Neural cell (in vitro differentiated cells): ENCODE measurements at regions not wholly inside any gene's neighbourhood (a gene's known extent, or its start where the extent isn't known, plus 50 kb on each side); places are given as distances from the start of the nearest gene placed in this dataset.

Experiments used
- H2AFZ ChIP-seq: fragments of 200-600, 300-800 bp; sonication (generic), shearing (Covaris generic); 2 replicates; pipeline ENCODE4 v1.6.0; 2014; ENCODE audit warnings: low read depth, mild to moderate bottlenecking, antibody characterized with exemption, low read length, moderate library complexity
- H3F3A ChIP-seq: fragments of 200-600 bp; shearing (Covaris generic); 2 replicates; pipeline ENCODE4 v1.6.1; 2016; ENCODE audit warnings: mild to moderate bottlenecking, moderate library complexity, mixed read lengths, antibody characterized with exemption, low read length; ENCODE audit not compliant: insufficient read depth, poor library complexity, severe bottlenecking
- H3K27ac ChIP-seq: fragments of 200-600, 300-800 bp; sonication (generic), shearing (Covaris generic); 2 replicates; pipeline ENCODE4 v1.5.1; 2014; ENCODE audit warnings: mild to moderate bottlenecking, low read length, moderate library complexity
- H3K27me3 ChIP-seq: fragments of 300-800, 200-600 bp; sonication (generic), shearing (Covaris generic); 2 replicates; pipeline ENCODE4 v1.6.0; 2014; ENCODE audit warnings: mild to moderate bottlenecking, low read depth, low read length, moderate library complexity; ENCODE audit not compliant: insufficient read depth
- H3K36me3 ChIP-seq: fragments of 300-800, 200-600 bp; sonication (generic), shearing (Covaris generic); 2 replicates; pipeline ENCODE4 v1.5.1; 2014; ENCODE audit warnings: mild to moderate bottlenecking, antibody characterized with exemption, low read length, moderate library complexity; ENCODE audit not compliant: insufficient read depth
- H3K4me2 ChIP-seq: fragments of 300-800, 200-600 bp; sonication (generic), shearing (Covaris generic); 2 replicates; pipeline ENCODE4 v1.6.0; 2014; ENCODE audit warnings: mild to moderate bottlenecking, low read length
- H3K4me3 ChIP-seq: fragments of 300-800, 200-600 bp; sonication (generic), shearing (Covaris generic); 2 replicates; pipeline ENCODE4 v1.5.1; 2014; ENCODE audit warnings: mild to moderate bottlenecking, low read length, moderate library complexity
- H3K79me2 ChIP-seq: fragments of 200-600 bp; shearing (Covaris generic); replicated peaks from 2 replicates; pipeline ENCODE4 v1.6.0; 2014; ENCODE audit warnings: mild to moderate bottlenecking, low read length, moderate library complexity; ENCODE audit not compliant: insufficient read depth
- H3K9ac ChIP-seq: fragments of 300-800, 200-600 bp; sonication (generic), shearing (Covaris generic); 2 replicates; pipeline ENCODE4 v1.6.1; 2016; ENCODE audit warnings: mild to moderate bottlenecking, low read length, mixed read lengths
- H3K9me2 ChIP-seq: fragments of 200-600 bp; shearing (Covaris generic); 2 replicates; pipeline ENCODE4 v1.6.1; 2016; ENCODE audit warnings: mild to moderate bottlenecking, low read length, mixed read lengths; ENCODE audit not compliant: insufficient read depth
- H3K9me3 ChIP-seq: fragments of 200-600, 300-800 bp; sonication (generic), shearing (Covaris generic); 2 replicates; pipeline ENCODE4 v1.6.1; 2016; ENCODE audit warnings: mild to moderate bottlenecking, mixed run types, low read length, moderate library complexity, mixed read lengths
- H4K20me1 ChIP-seq: fragments of 200-600 bp; shearing (Covaris generic); 2 replicates; pipeline ENCODE4 v1.6.1; 2016; ENCODE audit warnings: mild to moderate bottlenecking, mixed run types; ENCODE audit not compliant: insufficient read depth
- CTCF ChIP-seq: fragments of 450-650 bp; IDR thresholded peaks from 2 replicates; pipeline ENCODE4 v1.5.1; 2014; ENCODE audit warnings: antibody characterized with exemption, mild to moderate bottlenecking, moderate library complexity; ENCODE audit not compliant: poor library complexity, severe bottlenecking
- EP300 ChIP-seq: fragments of 450-650 bp; conservative IDR thresholded peaks from 2 replicates; pipeline ENCODE4 v1.6.1; 2014; ENCODE audit warnings: antibody characterized with exemption, mild to moderate bottlenecking, moderate library complexity; ENCODE audit not compliant: poor library complexity, severe bottlenecking
- EZH2 ChIP-seq: fragments of 200-600, 300-800 bp; shearing (Covaris generic), sonication (generic); IDR thresholded peaks from 2 replicates; pipeline ENCODE4 v1.6.1; 2014; ENCODE audit warnings: antibody characterized with exemption, low read length, borderline replicate concordance, mild to moderate bottlenecking; ENCODE audit not compliant: insufficient read depth, poor library complexity, severe bottlenecking
- MXI1 ChIP-seq: fragments of 450-650 bp; conservative IDR thresholded peaks from 2 replicates; pipeline ENCODE4 v1.6.1; 2014; ENCODE audit warnings: antibody characterized with exemption, mild to moderate bottlenecking; ENCODE audit not compliant: poor library complexity, severe bottlenecking
- POLR2AphosphoS5 ChIP-seq: IDR thresholded peaks from 2 replicates; pipeline ENCODE4 v1.6.1; 2012
- RAD21 ChIP-seq: fragments of 450-650 bp; conservative IDR thresholded peaks from 2 replicates; pipeline ENCODE4 v1.6.1; 2014; ENCODE audit warnings: antibody characterized with exemption, mild to moderate bottlenecking, moderate library complexity
- REST ChIP-seq: IDR thresholded peaks from 2 replicates; pipeline ENCODE4 v1.6.1; 2012; ENCODE audit warnings: borderline replicate concordance
- SMC3 ChIP-seq: fragments of 450-650 bp; conservative IDR thresholded peaks from 2 replicates; pipeline ENCODE4 v1.6.1; 2014; ENCODE audit warnings: antibody characterized with exemption, mild to moderate bottlenecking, moderate library complexity; ENCODE audit not compliant: poor library complexity
- TAF1 ChIP-seq: IDR thresholded peaks from 2 replicates; pipeline ENCODE4 v1.6.1; 2012; ENCODE audit warnings: low read depth

- Histone ChIP-seq H3K27ac (no peak overlapping the region), H3K9me3 (no peaks in the 10 kb centered on the region), H4K20me1 (no peaks in the 10 kb centered on the region), H3K36me3 (no peaks in the 10 kb centered on the region), H2AFZ (no peak overlapping the region), H3K79me2 (no peaks in the 10 kb centered on the region), H3K4me2 (no peak overlapping the region), H3F3A (no peaks in the 10 kb centered on the region), H3K9ac (no peak overlapping the region), H3K4me3 (no peak overlapping the region), H3K9me2 (no peaks in the 10 kb centered on the region), H3K27me3 (no peaks in the 10 kb centered on the region)
- no peak for TF ChIP-seq POLR2AphosphoS5
- TF ChIP-seq TAF1 = no peak
- TF ChIP-seq EZH2 = no peak
These were observed 334.6 kb upstream of the MPDZ start for GRCh38 chr9:13614060-13614459.

- Histone ChIP-seq H3K36me3 (no peaks in the 10 kb centered on the region), H3K27ac (no peak overlapping the region), H3K9ac (no peak overlapping the region), H2AFZ (no peak overlapping the region), H3K79me2 (no peaks in the 10 kb centered on the region), H3K9me2 (no peaks in the 10 kb centered on the region), H3K27me3 (no peaks in the 10 kb centered on the region), H3K9me3 (no peaks in the 10 kb centered on the region), H3F3A (no peaks in the 10 kb centered on the region), H3K4me2 (no peak overlapping the region), H4K20me1 (no peaks in the 10 kb centered on the region), H3K4me3 (no peak overlapping the region)
- TF ChIP-seq CTCF = no peak
- TF ChIP-seq EZH2 = no peak
- no peak for TF ChIP-seq EP300
- no peak for TF ChIP-seq TAF1
- TF ChIP-seq SMC3 = no peak
- TF ChIP-seq RAD21 = no peak
- TF ChIP-seq POLR2AphosphoS5 = no peak
- no peak for TF ChIP-seq MXI1
- TF ChIP-seq REST = no peak
These were observed 333.8 kb upstream of the MPDZ start for GRCh38 chr9:13613296-13613695.

- Histone ChIP-seq H3K9ac (no peak overlapping the region), H3K9me3 (no peaks in the 10 kb centered on the region), H4K20me1 (no peaks in the 10 kb centered on the region), H3F3A (no peaks in the 10 kb centered on the region), H3K27ac (no peak overlapping the region), H2AFZ (no peak overlapping the region), H3K79me2 (no peaks in the 10 kb centered on the region), H3K4me3 (peak overlapping the region; percentile 31), H3K27me3 (no peaks in the 10 kb centered on the region), H3K36me3 (no peaks in the 10 kb centered on the region), H3K9me2 (no peaks in the 10 kb centered on the region), H3K4me2 (peak overlapping the region; percentile 23)
- TF ChIP-seq POLR2AphosphoS5 (no peak), TAF1 (no peak), REST (no peak), RAD21 (no peak), SMC3 (no peak), EZH2 (no peak), CTCF (no peak), MXI1 (no peak), EP300 (no peak)
These were observed 329.0 kb upstream of the MPDZ start for GRCh38 chr9:13608451-13608850.
